WERI-Rb-1 (cell line): ENCODE measurements at regions not wholly inside any gene's neighbourhood (a gene's known extent, or its start where the extent isn't known, plus 50 kb on each side); places are given as distances from the start of the nearest gene placed in this dataset.

Experiments
- DNase-seq: peaks from one replicate; pipeline ENCODE4 v3.0.0-alpha.2; 2020
- H3K27ac ChIP-seq: fragments of 250-450 bp; sonication (Bioruptor Pico); 2 replicates; pipeline ENCODE4 v1.5.1; 2020; ENCODE audit warnings: mild to moderate bottlenecking, moderate library complexity
- H3K27me3 ChIP-seq: fragments of 250-450 bp; sonication (Bioruptor Pico); 2 replicates; pipeline ENCODE4 v1.5.1; 2021; ENCODE audit warnings: mild to moderate bottlenecking, low read depth, moderate library complexity; ENCODE audit not compliant: insufficient read depth, severe bottlenecking
- H3K36me3 ChIP-seq: fragments of 250-450 bp; sonication (Bioruptor Pico); 2 replicates; pipeline ENCODE4 v1.5.1; 2020; ENCODE audit warnings: mild to moderate bottlenecking, moderate library complexity
- H3K4me3 ChIP-seq: 2 replicates; pipeline ENCODE4 v1.5.1; 2011; ENCODE audit warnings: low read depth, mild to moderate bottlenecking, control low read depth, low read length
- H3K9me3 ChIP-seq: fragments of 250-450 bp; sonication (Bioruptor Pico); 2 replicates; pipeline ENCODE4 v1.5.1; 2021; ENCODE audit warnings: mild to moderate bottlenecking, moderate library complexity; ENCODE audit not compliant: severe bottlenecking
- TF ChIP-seq, protein P1 (sequence below): IDR thresholded peaks from 2 replicates; pipeline ENCODE4 v1.5.1; 2011; ENCODE audit warnings: low read depth, mild to moderate bottlenecking, control low read depth, inconsistent platforms, low read length

DNA sequence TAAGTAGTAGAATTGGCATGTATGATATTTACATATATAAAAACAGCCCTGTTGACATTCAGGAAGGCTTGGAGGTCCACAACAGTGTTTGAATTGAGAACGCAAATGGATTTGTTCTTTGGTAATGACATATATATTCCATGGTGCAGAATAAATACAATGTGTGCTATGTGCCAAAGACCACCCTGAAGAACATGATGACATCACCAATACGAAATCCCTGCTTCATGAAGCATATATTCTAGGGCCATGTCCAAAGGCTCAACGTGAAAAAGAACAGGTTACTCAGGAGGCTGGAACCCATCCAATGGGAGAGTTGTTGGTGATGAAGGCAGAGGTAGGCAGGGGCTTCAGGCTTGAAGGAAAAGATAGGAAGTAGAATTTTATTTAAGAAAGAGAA lies 423.9 kb upstream of the MAF start:
- Histone ChIP-seq H3K36me3 (no peaks in the 10 kb centered on the region), H3K27ac (no peak overlapping the region)

DNA sequence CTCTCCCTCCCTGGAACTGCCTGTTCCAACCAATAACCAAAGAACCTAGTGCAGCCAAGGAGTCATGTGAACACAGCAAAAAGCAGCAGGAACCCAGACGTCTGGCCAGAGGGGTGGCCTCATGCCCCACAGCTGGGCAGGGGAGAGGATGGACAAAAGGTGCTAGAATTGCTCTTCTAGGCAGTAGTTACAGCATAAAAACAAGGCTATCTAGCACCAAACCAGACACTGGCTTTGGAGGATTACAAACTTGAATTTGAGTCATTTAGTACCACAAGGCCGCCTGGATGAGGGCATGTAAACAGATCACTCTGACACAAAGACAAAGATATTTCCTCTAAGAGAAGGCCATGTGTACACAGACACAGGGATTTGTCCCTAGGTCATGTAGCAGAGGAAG lies 423.3 kb upstream of the MAF start:
- DNase-seq = no peak
- TF ChIP-seq, protein P1, sequence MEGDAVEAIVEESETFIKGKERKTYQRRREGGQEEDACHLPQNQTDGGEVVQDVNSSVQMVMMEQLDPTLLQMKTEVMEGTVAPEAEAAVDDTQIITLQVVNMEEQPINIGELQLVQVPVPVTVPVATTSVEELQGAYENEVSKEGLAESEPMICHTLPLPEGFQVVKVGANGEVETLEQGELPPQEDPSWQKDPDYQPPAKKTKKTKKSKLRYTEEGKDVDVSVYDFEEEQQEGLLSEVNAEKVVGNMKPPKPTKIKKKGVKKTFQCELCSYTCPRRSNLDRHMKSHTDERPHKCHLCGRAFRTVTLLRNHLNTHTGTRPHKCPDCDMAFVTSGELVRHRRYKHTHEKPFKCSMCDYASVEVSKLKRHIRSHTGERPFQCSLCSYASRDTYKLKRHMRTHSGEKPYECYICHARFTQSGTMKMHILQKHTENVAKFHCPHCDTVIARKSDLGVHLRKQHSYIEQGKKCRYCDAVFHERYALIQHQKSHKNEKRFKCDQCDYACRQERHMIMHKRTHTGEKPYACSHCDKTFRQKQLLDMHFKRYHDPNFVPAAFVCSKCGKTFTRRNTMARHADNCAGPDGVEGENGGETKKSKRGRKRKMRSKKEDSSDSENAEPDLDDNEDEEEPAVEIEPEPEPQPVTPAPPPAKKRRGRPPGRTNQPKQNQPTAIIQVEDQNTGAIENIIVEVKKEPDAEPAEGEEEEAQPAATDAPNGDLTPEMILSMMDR = no peak
- Histone ChIP-seq H3K9me3 (no peaks in the 10 kb centered on the region), H3K27me3 (peaks cover 85% of the 10 kb centered on the region), H3K36me3 (no peaks in the 10 kb centered on the region), H3K27ac (no peak overlapping the region), H3K4me3 (no peak overlapping the region)

More for the DNA sequence above, 423.9 kb upstream of the MAF start:
- TF ChIP-seq, protein P1 = no peak
- H3K9me3 ChIP-seq = no peaks in the 10 kb centered on the region
- peaks cover 85% of the 10 kb centered on the region for H3K27me3 ChIP-seq
- no peak for DNase-seq
- no peak overlapping the region for H3K4me3 ChIP-seq

DNA sequence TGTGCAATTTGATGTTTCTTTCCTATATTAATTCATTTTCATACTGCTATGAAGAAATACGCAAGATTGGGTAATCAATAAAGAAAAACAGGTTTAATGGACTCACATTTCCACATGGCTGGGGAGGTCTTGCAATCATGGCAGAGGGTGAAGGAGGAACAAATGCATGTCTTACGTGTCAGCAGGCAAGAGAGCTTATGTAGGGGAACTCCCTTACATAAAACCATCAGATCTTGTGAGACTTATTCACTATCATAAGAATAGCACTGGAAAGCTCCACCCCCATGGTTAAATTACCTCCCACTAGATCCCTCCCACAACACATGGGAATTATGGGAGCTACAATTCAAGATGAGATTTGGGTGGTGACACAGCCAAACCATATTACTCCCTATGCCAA lies 418.9 kb upstream of the MAF start:
- no peak overlapping the region for H3K4me3 ChIP-seq
- no peaks in the 10 kb centered on the region for H3K9me3 ChIP-seq
- no peaks in the 10 kb centered on the region for H3K36me3 ChIP-seq
- peaks cover 76% of the 10 kb centered on the region for H3K27me3 ChIP-seq
- TF ChIP-seq, protein P1 = no peak
- H3K27ac ChIP-seq = no peak overlapping the region
- no peak for DNase-seq

DNA sequence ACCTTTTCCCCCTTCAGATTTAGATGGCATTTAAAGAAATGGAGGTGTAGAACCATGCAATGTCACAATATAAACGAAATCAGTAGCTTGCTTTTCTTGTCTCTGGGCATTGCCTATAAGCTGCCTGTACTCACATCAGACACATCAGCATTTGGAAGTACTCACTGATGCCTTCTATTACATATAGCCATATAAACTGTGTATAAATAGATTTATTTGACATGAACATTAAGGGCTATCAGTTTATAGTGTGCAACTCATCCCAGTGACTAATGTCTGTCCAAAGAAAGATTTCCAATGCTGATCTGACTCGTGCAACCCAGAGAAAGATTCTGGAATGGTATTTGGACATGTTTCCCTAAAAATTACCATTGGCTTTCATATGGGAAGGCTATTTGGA lies 417.9 kb upstream of the MAF start:
- TF ChIP-seq, protein P1 = no peak
- Histone ChIP-seq H3K4me3 (no peak overlapping the region), H3K27ac (no peak overlapping the region), H3K9me3 (no peaks in the 10 kb centered on the region), H3K36me3 (no peaks in the 10 kb centered on the region), H3K27me3 (peaks cover 75% of the 10 kb centered on the region)
- no peak for DNase-seq

DNA sequence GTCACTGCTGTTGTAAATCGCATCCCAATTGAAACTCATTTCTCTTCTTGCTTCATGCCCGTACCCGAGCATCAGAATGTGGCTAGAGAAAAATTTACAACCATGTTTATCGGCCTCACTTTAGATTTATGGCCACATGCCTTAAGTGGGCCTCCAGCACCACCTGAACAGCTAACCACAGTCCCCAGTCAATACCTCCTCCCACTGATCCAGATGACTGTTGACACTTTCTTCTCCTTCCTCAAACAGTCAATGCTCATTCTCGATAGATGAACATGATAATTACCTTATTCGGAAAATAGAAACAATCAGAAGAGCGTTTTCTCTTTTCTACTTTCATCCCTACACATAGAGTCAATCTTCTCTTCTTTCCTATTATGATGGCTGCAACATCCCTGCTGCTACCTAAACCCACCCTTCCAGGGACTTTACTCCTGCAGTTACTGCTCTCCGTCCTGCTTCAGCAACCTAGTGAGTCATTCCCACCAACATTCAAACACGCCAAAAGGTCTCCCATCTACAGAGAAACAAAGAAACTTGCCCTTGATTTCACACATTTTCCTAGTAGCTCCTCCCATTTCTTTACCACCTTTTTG lies 416.3 kb upstream of the MAF start:
- DNase-seq = no peak
- Histone ChIP-seq H3K27ac (no peak overlapping the region), H3K36me3 (no peaks in the 10 kb centered on the region), H3K4me3 (no peak overlapping the region), H3K27me3 (peaks cover 80% of the 10 kb centered on the region), H3K9me3 (no peaks in the 10 kb centered on the region)
- TF ChIP-seq, protein P1 = no peak

DNA sequence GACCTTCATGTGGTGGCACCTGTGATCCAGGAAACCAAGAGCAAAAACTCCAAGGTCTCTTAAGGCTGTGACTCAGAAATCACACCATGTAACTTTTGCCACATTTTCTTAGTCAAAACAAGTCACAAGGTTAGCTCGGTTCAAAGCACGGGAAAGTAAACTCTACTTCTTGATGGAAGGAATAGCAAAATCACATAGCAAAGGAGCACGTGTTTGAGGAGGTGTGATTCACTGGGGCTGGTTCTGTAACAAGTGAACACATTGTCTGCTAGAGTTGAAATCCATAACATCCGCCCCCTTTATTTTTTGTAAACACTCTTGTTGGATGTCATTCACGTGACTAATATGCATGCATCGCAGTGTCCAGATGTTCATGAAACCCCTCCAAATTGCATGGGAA lies 415.0 kb upstream of the MAF start:
- DNase-seq = no peak
- TF ChIP-seq, protein P1 = no peak
- Histone ChIP-seq H3K27ac (no peak overlapping the region), H3K27me3 (peaks cover 71% of the 10 kb centered on the region), H3K36me3 (no peaks in the 10 kb centered on the region), H3K4me3 (no peak overlapping the region), H3K9me3 (no peaks in the 10 kb centered on the region)
